ENCODE measurements at regions not wholly inside any gene's neighbourhood (a gene's known extent, or its start where the extent isn't known, plus 50 kb on each side); places are given as distances from the start of the nearest gene placed in this dataset.

DNA sequence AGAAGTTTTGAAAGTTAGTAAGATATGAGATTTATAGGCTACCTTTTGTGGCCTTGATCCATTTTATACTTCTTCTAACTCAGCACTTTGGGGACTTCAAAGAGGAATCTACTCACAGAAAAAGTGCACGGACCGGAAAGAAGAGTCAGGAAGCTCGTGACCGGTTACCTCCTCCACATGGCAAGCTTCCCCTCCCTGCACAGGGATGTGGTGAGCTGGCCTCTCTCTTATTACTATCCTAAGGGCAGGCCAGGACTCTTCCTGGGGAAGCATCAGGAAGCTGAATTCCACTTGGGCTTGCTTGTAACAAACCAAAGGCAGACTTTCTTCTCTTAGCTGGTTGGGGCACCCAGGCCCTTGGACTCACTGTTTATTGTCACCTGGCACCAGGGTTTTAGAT is 170.8 kb upstream of the GLI3 start:
- TF ChIP-seq, protein P1, sequence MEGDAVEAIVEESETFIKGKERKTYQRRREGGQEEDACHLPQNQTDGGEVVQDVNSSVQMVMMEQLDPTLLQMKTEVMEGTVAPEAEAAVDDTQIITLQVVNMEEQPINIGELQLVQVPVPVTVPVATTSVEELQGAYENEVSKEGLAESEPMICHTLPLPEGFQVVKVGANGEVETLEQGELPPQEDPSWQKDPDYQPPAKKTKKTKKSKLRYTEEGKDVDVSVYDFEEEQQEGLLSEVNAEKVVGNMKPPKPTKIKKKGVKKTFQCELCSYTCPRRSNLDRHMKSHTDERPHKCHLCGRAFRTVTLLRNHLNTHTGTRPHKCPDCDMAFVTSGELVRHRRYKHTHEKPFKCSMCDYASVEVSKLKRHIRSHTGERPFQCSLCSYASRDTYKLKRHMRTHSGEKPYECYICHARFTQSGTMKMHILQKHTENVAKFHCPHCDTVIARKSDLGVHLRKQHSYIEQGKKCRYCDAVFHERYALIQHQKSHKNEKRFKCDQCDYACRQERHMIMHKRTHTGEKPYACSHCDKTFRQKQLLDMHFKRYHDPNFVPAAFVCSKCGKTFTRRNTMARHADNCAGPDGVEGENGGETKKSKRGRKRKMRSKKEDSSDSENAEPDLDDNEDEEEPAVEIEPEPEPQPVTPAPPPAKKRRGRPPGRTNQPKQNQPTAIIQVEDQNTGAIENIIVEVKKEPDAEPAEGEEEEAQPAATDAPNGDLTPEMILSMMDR (IDR thresholded peaks at IDR 0.05): no peak
- TF ChIP-seq POLR2A (IDR thresholded peaks at IDR 0.05): no peak

Data from body of pancreas (tissue), 4 donors.